Karpas-422 (cell line): ENCODE measurements at regions not wholly inside any gene's neighbourhood (a gene's known extent, or its start where the extent isn't known, plus 50 kb on each side); places are given as distances from the start of the nearest gene placed in this dataset.
A peak's percentile ranks its signal among the peaks of the same experiment; 100 is the strongest.

Experiments used
- DNase-seq: peaks from one replicate; pipeline ENCODE4 v3.0.0-alpha.2; 2015
- H2AFZ ChIP-seq: fragments of 200-600 bp; sonication (generic); 2 replicates; pipeline ENCODE4 v1.6.1; 2014; ENCODE audit warnings: antibody characterized with exemption, low read length, mixed read lengths
- H3K27ac ChIP-seq: fragments of 200-600 bp; sonication (generic); 2 replicates; pipeline ENCODE4 v1.5.1; 2014; ENCODE audit warnings: mild to moderate bottlenecking, low read length, moderate library complexity
- H3K27me3 ChIP-seq: fragments of 200-600 bp; sonication (generic); 2 replicates; pipeline ENCODE4 v1.6.1; 2014; ENCODE audit warnings: low read length, mixed read lengths
- H3K36me3 ChIP-seq: fragments of 200-600 bp; sonication (generic); 2 replicates; pipeline ENCODE4 v1.6.1; 2014; ENCODE audit warnings: low read length, mixed read lengths; ENCODE audit not compliant: insufficient read depth
- H3K4me1 ChIP-seq: fragments of 200-600 bp; sonication (generic); 2 replicates; pipeline ENCODE4 v1.6.1; 2014; ENCODE audit warnings: mild to moderate bottlenecking, low read length, mixed read lengths
- H3K4me2 ChIP-seq: fragments of 200-600 bp; sonication (generic); 2 replicates; pipeline ENCODE4 v1.6.1; 2014; ENCODE audit warnings: low read length, low read depth, mild to moderate bottlenecking; ENCODE audit not compliant: poor library complexity, severe bottlenecking
- H3K4me3 ChIP-seq: fragments of 200-600 bp; sonication (generic); 2 replicates; pipeline ENCODE4 v1.5.1; 2014; ENCODE audit warnings: mild to moderate bottlenecking, antibody characterized with exemption, low read length, mixed read lengths
- H3K79me2 ChIP-seq: fragments of 200-600 bp; sonication (generic); 2 replicates; pipeline ENCODE4 v1.6.1; 2014; ENCODE audit warnings: mild to moderate bottlenecking, low read length, mixed read lengths
- H3K9ac ChIP-seq: fragments of 200-600 bp; sonication (generic); 2 replicates; pipeline ENCODE4 v1.6.0; 2014; ENCODE audit warnings: low read length
- H3K9me2 ChIP-seq: fragments of 200-600 bp; sonication (generic), shearing (Covaris generic); replicated peaks from 2 replicates; pipeline ENCODE4 v1.6.0; 2014; ENCODE audit warnings: mild to moderate bottlenecking, low read length, moderate library complexity; ENCODE audit not compliant: insufficient read depth
- H3K9me3 ChIP-seq: fragments of 300-700, 200-600 bp; sonication (generic); 2 replicates; pipeline ENCODE4 v1.6.1; 2014; ENCODE audit warnings: low read length, mixed read lengths
- H4K20me1 ChIP-seq: fragments of 200-600 bp; sonication (generic); 2 replicates; pipeline ENCODE4 v1.6.1; 2014; ENCODE audit warnings: mild to moderate bottlenecking, antibody characterized with exemption, low read length, low read depth; ENCODE audit not compliant: insufficient read depth

GRCh38 chr5:74258314-74258665 is 382.2 kb downstream of the ENC1 start:
- Histone ChIP-seq H2AFZ (no peak overlapping the region), H3K4me3 (no peak overlapping the region), H3K9me3 (no peaks in the 10 kb centered on the region), H3K79me2 (no peaks in the 10 kb centered on the region), H3K9me2 (no peaks in the 10 kb centered on the region), H3K27me3 (no peaks in the 10 kb centered on the region), H3K9ac (no peak overlapping the region), H3K4me1 (peaks cover 11% of the 10 kb centered on the region), H3K36me3 (no peaks in the 10 kb centered on the region), H3K4me2 (peak overlapping the region; percentile 21), H3K27ac (no peak overlapping the region), H4K20me1 (peaks cover 4% of the 10 kb centered on the region; the same call in 1 of the 2 replicates)
- DNase-seq, result no peak

DNA sequence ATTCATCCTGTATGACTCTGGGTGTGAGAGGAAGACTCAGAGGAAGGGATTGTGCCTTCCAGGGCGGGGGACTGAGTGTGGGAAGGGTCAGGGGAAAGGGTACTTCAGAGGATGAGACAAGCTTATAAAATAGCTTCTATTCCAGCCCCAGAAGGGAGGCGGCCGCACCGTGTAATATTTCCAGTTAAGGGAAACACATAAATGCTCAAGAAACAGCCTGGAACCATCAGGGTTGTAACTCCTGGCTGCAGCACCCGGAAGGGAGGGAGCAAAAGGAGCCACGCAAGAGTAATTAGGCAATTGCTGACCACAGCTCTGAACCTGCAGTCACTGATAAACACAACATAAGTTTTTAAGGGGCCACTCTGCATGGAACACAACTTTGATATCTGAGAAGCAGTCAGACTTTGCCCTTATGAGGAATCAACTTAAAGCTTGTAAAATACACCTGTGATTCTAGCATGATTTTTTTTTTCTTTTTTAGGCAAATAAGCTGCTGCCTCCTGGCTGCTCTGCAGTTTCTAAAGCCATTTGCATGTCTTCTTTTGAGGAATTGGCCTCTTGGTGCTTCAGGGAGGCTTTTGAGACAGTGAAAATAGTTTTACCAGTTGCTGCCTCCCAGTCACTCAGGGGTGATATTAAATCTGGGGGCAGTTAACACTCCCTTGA is 382.7 kb downstream of the ENC1 start:
- Histone ChIP-seq H4K20me1 (peaks cover 4% of the 10 kb centered on the region; the same call in 1 of the 2 replicates), H3K36me3 (no peaks in the 10 kb centered on the region), H3K9me3 (no peaks in the 10 kb centered on the region), H3K4me2 (peak overlapping the region; percentile 21), H3K4me3 (no peak overlapping the region), H3K4me1 (peaks cover 11% of the 10 kb centered on the region), H3K9ac (no peak overlapping the region), H3K27me3 (no peaks in the 10 kb centered on the region), H3K9me2 (no peaks in the 10 kb centered on the region), H3K79me2 (no peaks in the 10 kb centered on the region), H2AFZ (no peak overlapping the region), H3K27ac (no peak overlapping the region)
- DNase-seq, result peak; percentile 78

- H3K79me2 ChIP-seq, result no peaks in the 10 kb centered on the region
- peaks cover 11% of the 10 kb centered on the region for H3K4me1 ChIP-seq
- no peak overlapping the region for H3K9ac ChIP-seq
- no peak overlapping the region for H3K4me3 ChIP-seq
- no peak overlapping the region for H3K27ac ChIP-seq
- no peaks in the 10 kb centered on the region for H3K9me2 ChIP-seq
- no peaks in the 10 kb centered on the region for H3K27me3 ChIP-seq
- no peaks in the 10 kb centered on the region for H3K36me3 ChIP-seq
- peaks cover 4% of the 10 kb centered on the region; the same call in 1 of the 2 replicates for H4K20me1 ChIP-seq
- H3K4me2 ChIP-seq, result no peak overlapping the region
- no peaks in the 10 kb centered on the region for H3K9me3 ChIP-seq
- DNase-seq, result no peak
- H2AFZ ChIP-seq, result no peak overlapping the region
These were observed 383.4 kb downstream of the ENC1 start for GRCh38 chr5:74257060-74257527.

- Histone ChIP-seq H3K79me2 (no peaks in the 10 kb centered on the region), H4K20me1 (peaks cover 4% of the 10 kb centered on the region; the same call in 1 of the 2 replicates), H2AFZ (no peak overlapping the region), H3K4me2 (no peak overlapping the region), H3K9ac (no peak overlapping the region), H3K27ac (no peak overlapping the region), H3K36me3 (no peaks in the 10 kb centered on the region), H3K9me3 (no peaks in the 10 kb centered on the region), H3K4me3 (no peak overlapping the region), H3K27me3 (no peaks in the 10 kb centered on the region), H3K4me1 (peaks cover 11% of the 10 kb centered on the region), H3K9me2 (no peaks in the 10 kb centered on the region)
- no peak for DNase-seq
These were observed 384.7 kb downstream of the ENC1 start for GRCh38 chr5:74255692-74256392.

DNA sequence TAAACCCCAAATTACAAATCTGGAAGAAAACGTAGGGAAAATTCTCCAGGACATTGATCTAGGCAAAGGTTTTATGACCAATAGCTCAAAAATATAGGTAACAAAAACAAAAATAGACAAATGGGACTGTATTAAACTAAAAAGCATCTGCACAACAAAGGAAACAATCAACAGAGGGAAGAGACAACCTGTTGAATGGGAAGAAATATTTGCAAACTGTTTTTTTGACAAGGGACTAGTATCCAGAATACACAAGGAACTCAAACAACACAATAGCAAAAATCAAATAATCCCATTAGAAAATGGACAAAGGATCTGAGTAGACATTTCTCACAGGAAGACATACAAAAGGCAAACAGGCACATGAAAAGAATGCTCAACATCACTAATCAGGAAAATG is 386.3 kb downstream of the ENC1 start:
- Histone ChIP-seq H3K79me2 (no peaks in the 10 kb centered on the region), H3K27ac (no peak overlapping the region), H3K9me2 (no peaks in the 10 kb centered on the region), H4K20me1 (peaks cover 4% of the 10 kb centered on the region; the same call in 1 of the 2 replicates), H3K4me1 (peaks cover 11% of the 10 kb centered on the region), H3K9ac (no peak overlapping the region), H3K4me3 (no peak overlapping the region), H3K27me3 (no peaks in the 10 kb centered on the region), H2AFZ (no peak overlapping the region), H3K36me3 (no peaks in the 10 kb centered on the region), H3K9me3 (no peaks in the 10 kb centered on the region), H3K4me2 (no peak overlapping the region)
- DNase-seq, result no peak

DNA sequence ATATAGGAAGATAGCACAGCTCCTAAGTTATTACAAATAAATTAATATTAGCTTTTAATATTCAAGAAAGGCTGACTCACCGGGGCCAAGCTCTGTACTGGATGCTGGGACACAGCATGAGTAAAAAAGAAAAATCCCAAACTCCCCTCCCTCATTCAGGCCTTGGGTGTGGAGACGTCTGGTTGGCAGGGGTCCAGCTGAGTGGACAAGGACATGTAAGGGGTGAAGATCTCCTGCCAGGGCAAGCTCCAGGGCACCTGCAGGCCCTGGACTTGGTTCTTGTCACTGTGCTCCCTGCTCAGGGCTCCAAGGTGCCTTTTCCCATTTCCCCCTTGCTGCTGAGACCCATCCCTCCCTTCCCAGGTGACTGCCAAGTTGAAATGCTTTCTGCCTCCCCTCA is 388.5 kb downstream of the ENC1 start:
- Histone ChIP-seq H3K27me3 (no peaks in the 10 kb centered on the region), H3K9ac (no peak overlapping the region), H2AFZ (no peak overlapping the region), H3K79me2 (no peaks in the 10 kb centered on the region), H3K4me3 (no peak overlapping the region), H3K4me1 (no peaks in the 10 kb centered on the region), H3K36me3 (no peaks in the 10 kb centered on the region), H3K27ac (no peak overlapping the region), H3K9me3 (no peaks in the 10 kb centered on the region), H3K4me2 (no peak overlapping the region), H3K9me2 (no peaks in the 10 kb centered on the region), H4K20me1 (no peaks in the 10 kb centered on the region)
- no peak for DNase-seq

DNA sequence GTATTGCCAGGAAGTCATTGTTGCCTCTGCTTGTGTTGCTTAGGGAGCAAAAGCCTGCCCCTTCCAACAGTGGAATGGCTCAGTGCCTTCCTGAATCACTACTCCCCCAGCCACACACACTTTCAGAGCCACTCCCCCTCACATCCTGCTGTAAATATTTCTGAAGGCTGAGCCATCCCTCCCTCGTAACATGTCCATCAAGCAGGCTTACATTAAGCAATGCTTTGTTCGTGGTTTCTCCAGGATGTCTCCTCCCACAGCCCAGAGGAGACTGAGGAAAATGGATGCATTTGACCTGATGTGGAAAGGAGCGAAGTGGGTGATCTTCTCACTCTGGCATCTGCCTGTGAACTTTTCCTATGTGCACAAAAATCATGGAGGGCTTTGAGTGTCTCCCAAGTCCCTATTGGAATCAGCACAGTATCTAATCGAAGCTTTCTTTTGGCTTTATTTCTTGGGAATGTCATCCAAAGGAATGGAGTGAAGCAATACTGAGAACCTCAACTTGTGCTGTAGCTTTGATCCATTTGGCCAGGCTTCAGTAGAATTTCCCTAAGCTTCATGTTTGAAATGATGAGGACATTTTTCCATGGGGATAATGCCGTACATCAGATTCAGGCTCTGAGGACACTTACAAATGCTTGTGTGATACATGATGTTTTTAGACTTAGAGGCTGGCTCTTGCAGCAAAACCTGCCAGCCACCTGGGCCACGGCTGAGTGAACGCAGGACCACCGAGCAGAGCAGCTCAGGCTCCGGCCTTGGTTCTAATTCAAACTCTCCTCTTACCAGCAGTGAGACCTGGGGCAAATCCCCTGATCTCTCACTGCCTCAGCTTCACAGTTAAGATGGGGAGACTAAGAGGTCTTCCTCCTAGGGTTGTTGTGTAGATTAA is 389.1 kb downstream of the ENC1 start:
- no peaks in the 10 kb centered on the region for H3K9me3 ChIP-seq
- no peaks in the 10 kb centered on the region for H3K36me3 ChIP-seq
- DNase-seq, result no peak
- no peaks in the 10 kb centered on the region for H3K9me2 ChIP-seq
- no peak overlapping the region for H3K4me3 ChIP-seq
- no peak overlapping the region for H3K4me2 ChIP-seq
- H3K27ac ChIP-seq, result no peak overlapping the region
- H3K4me1 ChIP-seq, result no peaks in the 10 kb centered on the region
- no peak overlapping the region for H2AFZ ChIP-seq
- no peaks in the 10 kb centered on the region for H4K20me1 ChIP-seq
- no peak overlapping the region for H3K9ac ChIP-seq
- H3K27me3 ChIP-seq, result no peaks in the 10 kb centered on the region
- H3K79me2 ChIP-seq, result no peaks in the 10 kb centered on the region
